Lower leg skin (tissue), 4 donors: ENCODE measurements at regions not wholly inside any gene's neighbourhood (a gene's known extent, or its start where the extent isn't known, plus 50 kb on each side); places are given as distances from the start of the nearest gene placed in this dataset.

ENCODE experiments used
- DNase-seq, 2 donors: peaks; one replicate each; pipeline ENCODE4 v3.0.0-alpha.2; 2019; ENCODE audit warnings: low spot score in 2 of 2
- H3K4me3 ChIP-seq: fragments of 200-600 bp; sonication (generic); 2 replicates; pipeline ENCODE4 v1.5.1; 2017; ENCODE audit warnings: mild to moderate bottlenecking, low read depth; ENCODE audit not compliant: poor library complexity, severe bottlenecking
- CTCF ChIP-seq, 3 donors: fragments of 450-650 bp; IDR thresholded peaks; one replicate each; pipeline ENCODE4 v1.5.1; 2016; ENCODE audit warnings: antibody characterized with exemption in 3 of 3, mild to moderate bottlenecking in 3 of 3, moderate library complexity in 2 of 3
- POLR2A ChIP-seq, 2 donors: fragments of 450-650 bp; IDR thresholded peaks; one replicate each; pipeline ENCODE4 v1.6.1; 2016 to 2017; ENCODE audit warnings: antibody characterized with exemption in 2 of 2, mild to moderate bottlenecking in 1 of 2, moderate library complexity in 1 of 2
- WGBS, 2 donors: methylation state at CpG; one replicate each; pipeline ENCODE4 v1.1.5; 2018; 5-methylcytosine and 5-hydroxymethylcytosine counted together
- intact Hi-C: fragments of 100-400 bp; cut with DNase I; formaldehyde crosslinking; loops from one replicate; pipeline ENCODE4 v1.15.0; 2023; ENCODE audit warnings: low total_unique reads

GRCh38 chr11:116162086-116162885 lies 610.5 kb downstream of the BUD13 start:
- intact Hi-C loops: no loop called here
- WGBS, 2 donors: 54 to 67% methylated on average over 20 of the region's 20 CpGs
- no peak overlapping the region for H3K4me3 ChIP-seq
- DNase-seq: no peak
- no peak for TF ChIP-seq CTCF (IDR thresholded peaks at IDR 0.05)
- no peak for TF ChIP-seq POLR2A (IDR thresholded peaks at IDR 0.05)

- WGBS, 2 donors: 82 to 88% methylated on average over 2 of the region's 2 CpGs
- no peak for DNase-seq
- intact Hi-C loops: no loop called here
- no peak for TF ChIP-seq POLR2A (IDR thresholded peaks at IDR 0.05)
- TF ChIP-seq CTCF (IDR thresholded peaks at IDR 0.05): no peak
- no peak overlapping the region for H3K4me3 ChIP-seq
Measured at GRCh38 chr11:116148645-116149044, 624.1 kb downstream of the BUD13 start.

GRCh38 chr11:116148056-116148455 lies 624.7 kb downstream of the BUD13 start:
- intact Hi-C loops: no loop called here
- H3K4me3 ChIP-seq: no peak overlapping the region
- 47 to 53% methylated on average over 10 of the region's 10 CpGs for WGBS, 2 donors
- DNase-seq: peak in 1 of 2 donors; percentile 7
- TF ChIP-seq CTCF (IDR thresholded peaks at IDR 0.05): no peak
- no peak for TF ChIP-seq POLR2A (IDR thresholded peaks at IDR 0.05)

- no peak overlapping the region for H3K4me3 ChIP-seq
- intact Hi-C loops: no loop called here
- DNase-seq: peak in 1 of 2 donors; percentile 75
- no peak for TF ChIP-seq CTCF (IDR thresholded peaks at IDR 0.05)
- TF ChIP-seq POLR2A (IDR thresholded peaks at IDR 0.05): no peak
- WGBS, 2 donors: 86 to 90% methylated on average over 14 of the region's 14 CpGs
Measured at GRCh38 chr11:116145187-116145865, 627.5 kb downstream of the BUD13 start.

GRCh38 chr11:116144387-116144958 lies 628.3 kb downstream of the BUD13 start:
- intact Hi-C loops: no loop called here
- no peak overlapping the region for H3K4me3 ChIP-seq
- WGBS, 2 donors: 78 to 87% methylated on average over 17 of the region's 17 CpGs

More at GRCh38 chr11:116144387-116144958, 628.3 kb downstream of the BUD13 start:
- peak in 1 of 2 donors; percentile 79 for DNase-seq
- TF ChIP-seq POLR2A (IDR thresholded peaks at IDR 0.05) (no peak), CTCF (IDR thresholded peaks at IDR 0.05) (no peak)
